IMR-90 (cell line): ENCODE measurements at regions not wholly inside any gene's neighbourhood (a gene's known extent, or its start where the extent isn't known, plus 50 kb on each side); places are given as distances from the start of the nearest gene placed in this dataset.

ENCODE experiments used
- CHD1 ChIP-seq: IDR thresholded peaks from 2 replicates; pipeline ENCODE4 v1.6.1; 2012; ENCODE audit warnings: low read depth, low read length, improper control_type of control experiment
- MAFK ChIP-seq: IDR thresholded peaks from 2 replicates; pipeline ENCODE4 v1.6.1; 2012; ENCODE audit warnings: low read depth, low read length, improper control_type of control experiment
- POLR2A ChIP-seq: IDR thresholded peaks from 2 replicates; pipeline ENCODE4 v1.6.1; 2012; ENCODE audit warnings: mild to moderate bottlenecking, low read depth, low read length
- RCOR1 ChIP-seq: IDR thresholded peaks from 2 replicates; pipeline ENCODE4 v1.6.1; 2012; ENCODE audit warnings: mild to moderate bottlenecking, low read length, improper control_type of control experiment; ENCODE audit not compliant: insufficient replicate concordance
- USF2 ChIP-seq: fragments of 150-350 bp; IDR thresholded peaks from 2 replicates; pipeline ENCODE4 v1.6.1; 2017; ENCODE audit warnings: mild to moderate bottlenecking, antibody characterized with exemption, low read length, low read depth
- TF ChIP-seq, protein P1 (sequence below): conservative IDR thresholded peaks from 2 replicates; pipeline ENCODE4 v1.5.1; 2012; ENCODE audit warnings: mild to moderate bottlenecking, low read depth, low read length, improper control_type of control experiment

DNA sequence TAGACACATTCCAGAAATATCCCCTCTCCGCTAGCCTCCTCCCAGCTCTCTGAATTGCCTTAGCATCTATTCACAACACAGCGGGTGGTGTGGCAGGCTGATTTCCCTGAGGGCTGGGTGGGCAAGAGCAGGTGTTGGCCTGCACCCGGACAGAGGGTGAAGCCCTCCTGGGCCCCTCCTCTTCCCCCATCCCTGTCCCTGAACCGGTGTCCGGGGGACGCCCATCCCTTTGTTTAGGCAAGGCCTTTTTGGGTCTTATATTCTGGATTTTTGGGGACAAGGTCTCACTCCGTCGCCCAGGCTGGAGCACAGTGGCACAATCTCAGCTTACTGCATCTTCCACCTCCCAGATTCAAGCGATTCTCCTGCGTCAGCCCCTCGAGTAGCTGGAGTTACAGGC is 55.2 kb upstream of the KLHL25 start:
- TF ChIP-seq, protein P1, sequence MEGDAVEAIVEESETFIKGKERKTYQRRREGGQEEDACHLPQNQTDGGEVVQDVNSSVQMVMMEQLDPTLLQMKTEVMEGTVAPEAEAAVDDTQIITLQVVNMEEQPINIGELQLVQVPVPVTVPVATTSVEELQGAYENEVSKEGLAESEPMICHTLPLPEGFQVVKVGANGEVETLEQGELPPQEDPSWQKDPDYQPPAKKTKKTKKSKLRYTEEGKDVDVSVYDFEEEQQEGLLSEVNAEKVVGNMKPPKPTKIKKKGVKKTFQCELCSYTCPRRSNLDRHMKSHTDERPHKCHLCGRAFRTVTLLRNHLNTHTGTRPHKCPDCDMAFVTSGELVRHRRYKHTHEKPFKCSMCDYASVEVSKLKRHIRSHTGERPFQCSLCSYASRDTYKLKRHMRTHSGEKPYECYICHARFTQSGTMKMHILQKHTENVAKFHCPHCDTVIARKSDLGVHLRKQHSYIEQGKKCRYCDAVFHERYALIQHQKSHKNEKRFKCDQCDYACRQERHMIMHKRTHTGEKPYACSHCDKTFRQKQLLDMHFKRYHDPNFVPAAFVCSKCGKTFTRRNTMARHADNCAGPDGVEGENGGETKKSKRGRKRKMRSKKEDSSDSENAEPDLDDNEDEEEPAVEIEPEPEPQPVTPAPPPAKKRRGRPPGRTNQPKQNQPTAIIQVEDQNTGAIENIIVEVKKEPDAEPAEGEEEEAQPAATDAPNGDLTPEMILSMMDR: no peak
- no peak for TF ChIP-seq POLR2A
- TF ChIP-seq MAFK: no peak
- TF ChIP-seq RCOR1: no peak
- TF ChIP-seq USF2: no peak
- TF ChIP-seq CHD1: no peak
